Vagina (tissue), 2 donors: ENCODE measurements at regions not wholly inside any gene's neighbourhood (a gene's known extent, or its start where the extent isn't known, plus 50 kb on each side); places are given as distances from the start of the nearest gene placed in this dataset.

ENCODE experiments used
- CTCF ChIP-seq, 3 experiments: fragments of 450-650 bp in 2 of 3; fragments of 200-600 bp in 1 of 3; sonication (generic) in 1 of 3; IDR thresholded peaks; one replicate each; pipeline ENCODE4 v1.5.1; 2017 to 2019; ENCODE audit warnings: antibody characterized with exemption in 3 of 3, mild to moderate bottlenecking in 2 of 3, moderate library complexity in 2 of 3
- POLR2A ChIP-seq, 2 donors: fragments of 450-650 bp; IDR thresholded peaks; one replicate each; pipeline ENCODE4 v1.6.1; 2017; ENCODE audit warnings: antibody characterized with exemption in 2 of 2, mild to moderate bottlenecking in 2 of 2, moderate library complexity in 2 of 2
- POLR2AphosphoS5 ChIP-seq, 2 donors: sonication (generic); formaldehyde crosslinking; IDR thresholded peaks; one replicate each; pipeline ENCODE4 v1.9.0; 2017; ENCODE audit warnings: antibody characterized with exemption in 2 of 2, mild to moderate bottlenecking in 2 of 2, low read depth in 1 of 2; ENCODE audit not compliant: insufficient read depth in 1 of 2

- no peak for TF ChIP-seq POLR2A (IDR thresholded peaks at IDR 0.05)
- no peak for TF ChIP-seq CTCF (IDR thresholded peaks at IDR 0.05)
- no peak for TF ChIP-seq POLR2AphosphoS5 (IDR thresholded peaks at IDR 0.05; ENCODE audit: insufficient read depth in 1 of 2, low read depth in 1 of 2)
Measured at GRCh38 chr2:15687243-15687642, 95.6 kb downstream of the DDX1 start.
